Tibial nerve (tissue), 4 donors: ENCODE measurements at regions not wholly inside any gene's neighbourhood (a gene's known extent, or its start where the extent isn't known, plus 50 kb on each side); places are given as distances from the start of the nearest gene placed in this dataset.

Experiments
- DNase-seq, 2 donors: peaks; one replicate each; pipeline ENCODE4 v3.0.0-alpha.2; 2019; ENCODE audit warnings: low spot score in 2 of 2
- H3K27ac ChIP-seq, 4 donors: fragments of 200-600 bp; sonication (generic) in 3 of 4; one replicate each; pipeline ENCODE4 v1.5.1; 2017 to 2019; ENCODE audit warnings: mild to moderate bottlenecking in 1 of 4
- H3K27me3 ChIP-seq, 2 donors: fragments of 200-600 bp; sonication (generic) in 1 of 2; one replicate each; pipeline versions ENCODE4 v1.5.1 to v1.6.0; 2017 to 2019
- H3K36me3 ChIP-seq, 3 donors: fragments of 200-600 bp; sonication (generic); one replicate each; pipeline ENCODE4 v1.5.1; 2018 to 2019
- H3K4me1 ChIP-seq, 4 donors: fragments of 200-600 bp; sonication (generic) in 3 of 4; one replicate each; pipeline ENCODE4 v1.5.1; 2017 to 2019
- H3K4me3 ChIP-seq, 4 donors: fragments of 200-600 bp; sonication (generic) in 3 of 4; one replicate each; pipeline ENCODE4 v1.5.1; 2017 to 2019; ENCODE audit warnings: mild to moderate bottlenecking in 1 of 4, moderate library complexity in 1 of 4
- H3K9me3 ChIP-seq, 4 donors: fragments of 200-600 bp; sonication (generic) in 3 of 4; one replicate each; pipeline ENCODE4 v1.5.1; 2017 to 2019
- EP300 ChIP-seq, 2 donors: sonication (generic); formaldehyde crosslinking; IDR thresholded peaks; one replicate each; pipeline ENCODE4 v1.6.1; 2017; ENCODE audit warnings: antibody characterized with exemption in 2 of 2, mild to moderate bottlenecking in 1 of 2
- POLR2A ChIP-seq, 2 donors: fragments of 450-650 bp; IDR thresholded peaks; one replicate each; pipeline ENCODE4 v1.6.1; 2017; ENCODE audit warnings: antibody characterized with exemption in 2 of 2, mild to moderate bottlenecking in 2 of 2, moderate library complexity in 2 of 2
- WGBS, 2 donors: methylation state at CpG; one replicate each; pipeline ENCODE4 v1.1.5; 2018; 5-methylcytosine and 5-hydroxymethylcytosine counted together
- TF ChIP-seq, protein P1 (sequence below), 5 experiments: fragments of 200-600 bp in 3 of 5; fragments of 450-650 bp in 2 of 5; sonication (generic) in 3 of 5; IDR thresholded peaks; one replicate each; pipeline ENCODE4 v1.5.1; 2016 to 2019; ENCODE audit warnings: antibody characterized with exemption in 5 of 5, mild to moderate bottlenecking in 3 of 5, moderate library complexity in 2 of 5

DNA sequence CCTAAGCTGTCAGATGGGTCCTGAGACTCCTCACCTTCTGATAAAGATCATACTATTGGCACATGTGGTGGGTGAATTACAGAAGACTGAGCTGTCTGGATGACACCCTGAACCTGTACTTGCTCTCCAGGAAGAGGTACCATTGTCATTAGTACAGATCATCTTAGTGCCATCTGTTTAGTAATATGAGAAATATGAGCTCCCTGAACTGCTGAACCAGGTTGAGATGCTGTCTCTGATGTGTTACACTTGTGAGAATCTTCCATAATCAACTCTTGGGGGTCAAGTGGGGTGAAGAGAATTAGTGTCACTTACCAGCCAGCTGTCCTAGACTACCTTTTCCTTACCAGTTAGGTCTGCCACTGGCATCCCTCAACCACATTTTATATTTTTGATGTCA lies 531.0 kb downstream of the EPHA7 start:
- Histone ChIP-seq H3K4me1 (no peaks in the 10 kb centered on the region), H3K9me3 (peaks cover 0 to 36% (median 3%) of the 10 kb centered on the region in 4 donors), H3K27me3 (no peaks in the 10 kb centered on the region), H3K27ac (no peak overlapping the region), H3K36me3 (no peaks in the 10 kb centered on the region), H3K4me3 (no peak overlapping the region)
- no peak for TF ChIP-seq EP300 (IDR thresholded peaks at IDR 0.05)
- no peak for TF ChIP-seq POLR2A (IDR thresholded peaks at IDR 0.05)
- TF ChIP-seq, protein P1, sequence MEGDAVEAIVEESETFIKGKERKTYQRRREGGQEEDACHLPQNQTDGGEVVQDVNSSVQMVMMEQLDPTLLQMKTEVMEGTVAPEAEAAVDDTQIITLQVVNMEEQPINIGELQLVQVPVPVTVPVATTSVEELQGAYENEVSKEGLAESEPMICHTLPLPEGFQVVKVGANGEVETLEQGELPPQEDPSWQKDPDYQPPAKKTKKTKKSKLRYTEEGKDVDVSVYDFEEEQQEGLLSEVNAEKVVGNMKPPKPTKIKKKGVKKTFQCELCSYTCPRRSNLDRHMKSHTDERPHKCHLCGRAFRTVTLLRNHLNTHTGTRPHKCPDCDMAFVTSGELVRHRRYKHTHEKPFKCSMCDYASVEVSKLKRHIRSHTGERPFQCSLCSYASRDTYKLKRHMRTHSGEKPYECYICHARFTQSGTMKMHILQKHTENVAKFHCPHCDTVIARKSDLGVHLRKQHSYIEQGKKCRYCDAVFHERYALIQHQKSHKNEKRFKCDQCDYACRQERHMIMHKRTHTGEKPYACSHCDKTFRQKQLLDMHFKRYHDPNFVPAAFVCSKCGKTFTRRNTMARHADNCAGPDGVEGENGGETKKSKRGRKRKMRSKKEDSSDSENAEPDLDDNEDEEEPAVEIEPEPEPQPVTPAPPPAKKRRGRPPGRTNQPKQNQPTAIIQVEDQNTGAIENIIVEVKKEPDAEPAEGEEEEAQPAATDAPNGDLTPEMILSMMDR (IDR thresholded peaks at IDR 0.05), result no peak
- no peak for DNase-seq

DNA sequence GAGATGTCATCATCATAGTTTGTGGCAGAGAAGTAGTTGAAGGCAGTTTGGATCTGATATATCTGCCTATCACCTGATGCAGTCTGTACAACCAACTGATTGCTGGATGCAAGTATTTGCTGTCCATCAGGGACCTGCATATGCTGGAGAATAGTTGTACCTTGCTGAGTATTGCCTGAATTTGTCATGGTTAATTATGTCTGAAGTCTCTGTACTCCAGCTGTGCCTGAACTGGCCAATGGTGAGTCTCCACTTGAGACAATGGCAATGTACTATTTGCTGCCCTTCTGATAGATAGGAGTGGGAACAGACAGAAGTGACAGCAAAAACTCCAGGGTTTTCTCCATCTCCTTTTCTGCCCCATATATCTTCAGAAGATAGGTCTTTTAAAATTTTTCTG lies 531.5 kb downstream of the EPHA7 start:
- H3K27me3 ChIP-seq, result no peaks in the 10 kb centered on the region
- DNase-seq, result no peak

DNA sequence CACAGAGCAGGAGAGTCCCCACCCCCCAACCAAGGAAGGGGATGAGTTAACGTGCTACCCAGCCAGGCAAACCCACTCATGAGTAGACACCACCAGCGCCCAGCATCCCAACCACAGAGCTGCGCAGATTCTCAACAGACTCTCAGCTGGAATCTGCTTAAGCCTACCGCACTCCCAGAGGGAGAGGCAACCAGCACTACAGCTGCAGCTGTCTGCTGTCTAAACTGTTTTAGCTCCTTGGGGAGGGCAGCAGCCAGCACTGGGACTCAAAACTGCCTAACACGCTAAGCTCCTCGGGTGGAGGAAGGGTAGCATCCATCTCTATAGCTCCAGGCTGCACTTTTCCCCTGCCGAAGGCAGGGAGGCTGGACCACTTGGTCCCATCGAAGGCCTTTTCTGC lies 539.8 kb downstream of the EPHA7 start:
- no peak for TF ChIP-seq POLR2A (IDR thresholded peaks at IDR 0.05)
- Histone ChIP-seq H3K27me3 (no peaks in the 10 kb centered on the region), H3K4me3 (no peak overlapping the region), H3K36me3 (no peaks in the 10 kb centered on the region), H3K27ac (no peak overlapping the region), H3K9me3 (peaks cover 0 to 14% (median 2%) of the 10 kb centered on the region in 4 donors), H3K4me1 (no peaks in the 10 kb centered on the region)
- DNase-seq, result no peak
- 96 to 97% methylated on average over 7 to 8 of the region's 8 CpGs for WGBS, 2 donors

More for the DNA sequence above, 531.5 kb downstream of the EPHA7 start:
- H3K9me3 ChIP-seq, result peaks cover 0 to 36% (median 3%) of the 10 kb centered on the region in 4 donors
- H3K27ac ChIP-seq, result no peak overlapping the region
- H3K4me3 ChIP-seq, result no peak overlapping the region
- H3K4me1 ChIP-seq, result no peaks in the 10 kb centered on the region
- no peaks in the 10 kb centered on the region for H3K36me3 ChIP-seq
- TF ChIP-seq, protein P1 (IDR thresholded peaks at IDR 0.05), result no peak
- no peak for TF ChIP-seq EP300 (IDR thresholded peaks at IDR 0.05)
- no peak for TF ChIP-seq POLR2A (IDR thresholded peaks at IDR 0.05)

DNA sequence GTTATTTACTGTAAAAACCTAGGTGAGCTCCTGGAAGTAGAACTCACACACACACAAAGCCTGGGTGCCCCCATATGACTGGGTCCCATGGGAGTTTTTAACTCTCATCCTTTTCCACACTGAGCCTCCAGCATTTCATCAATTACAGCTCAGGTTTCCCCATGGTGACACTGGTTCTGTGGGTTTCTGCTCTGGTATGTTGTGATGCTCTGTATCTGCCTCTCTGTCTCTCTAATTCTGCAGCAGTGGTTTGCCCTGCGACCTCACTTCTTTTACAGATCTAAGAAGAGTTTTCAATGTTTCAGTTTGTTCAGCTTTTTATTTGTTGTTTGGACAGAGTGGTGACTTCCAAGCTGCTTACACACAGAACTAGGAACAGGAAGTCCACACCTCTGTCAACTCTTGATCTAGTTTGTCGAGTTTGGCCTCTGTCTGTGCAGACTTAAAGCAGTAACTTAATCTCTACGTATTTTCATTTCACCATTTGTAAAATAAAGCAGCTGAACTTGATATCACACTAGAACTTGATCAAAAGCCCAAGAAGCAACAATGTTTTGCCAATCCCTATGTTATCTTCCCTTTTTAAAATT lies 554.3 kb downstream of the EPHA7 start:
- H3K4me1 ChIP-seq, result no peaks in the 10 kb centered on the region
- no peaks in the 10 kb centered on the region for H3K36me3 ChIP-seq
- TF ChIP-seq EP300 (IDR thresholded peaks at IDR 0.05) (no peak), POLR2A (IDR thresholded peaks at IDR 0.05) (no peak)
- TF ChIP-seq, protein P1 (IDR thresholded peaks at IDR 0.05), result no peak
- no peak overlapping the region for H3K27ac ChIP-seq
- WGBS, 2 donors, result 65 to 76% methylated on average over 3 of the region's 3 CpGs
- no peaks in the 10 kb centered on the region for H3K27me3 ChIP-seq
- peaks cover 0 to 10% (median 0%) of the 10 kb centered on the region in 4 donors for H3K9me3 ChIP-seq
- no peak for DNase-seq
- no peak overlapping the region for H3K4me3 ChIP-seq

DNA sequence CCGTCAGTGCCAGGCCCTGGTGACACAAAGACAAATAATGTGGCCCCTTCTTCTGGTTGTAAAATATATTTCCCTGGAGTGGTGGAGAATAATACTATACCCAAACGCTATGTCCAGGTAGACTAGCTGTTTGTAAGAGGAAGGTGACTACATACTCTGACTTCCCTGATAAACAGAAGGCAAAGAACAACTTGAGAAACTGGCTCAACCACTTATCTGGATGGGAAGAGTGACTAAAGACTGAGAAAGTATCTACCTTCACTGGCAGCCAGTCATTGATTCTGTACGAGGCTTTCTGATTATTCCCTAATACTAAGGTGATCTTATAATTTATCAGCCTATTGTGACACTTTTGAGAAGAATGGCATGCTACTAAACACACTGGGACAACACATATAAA lies 569.7 kb downstream of the EPHA7 start:
- no peak for DNase-seq
- H3K27ac ChIP-seq, result no peak overlapping the region
- H3K27me3 ChIP-seq, result no peaks in the 10 kb centered on the region
- no peaks in the 10 kb centered on the region for H3K9me3 ChIP-seq
- no peaks in the 10 kb centered on the region for H3K4me1 ChIP-seq
- TF ChIP-seq EP300 (IDR thresholded peaks at IDR 0.05) (no peak), POLR2A (IDR thresholded peaks at IDR 0.05) (no peak)
- no peak overlapping the region for H3K4me3 ChIP-seq
- H3K36me3 ChIP-seq, result no peaks in the 10 kb centered on the region
- WGBS, 2 donors, result 81% methylated on average over 3 of the region's 3 CpGs

DNA sequence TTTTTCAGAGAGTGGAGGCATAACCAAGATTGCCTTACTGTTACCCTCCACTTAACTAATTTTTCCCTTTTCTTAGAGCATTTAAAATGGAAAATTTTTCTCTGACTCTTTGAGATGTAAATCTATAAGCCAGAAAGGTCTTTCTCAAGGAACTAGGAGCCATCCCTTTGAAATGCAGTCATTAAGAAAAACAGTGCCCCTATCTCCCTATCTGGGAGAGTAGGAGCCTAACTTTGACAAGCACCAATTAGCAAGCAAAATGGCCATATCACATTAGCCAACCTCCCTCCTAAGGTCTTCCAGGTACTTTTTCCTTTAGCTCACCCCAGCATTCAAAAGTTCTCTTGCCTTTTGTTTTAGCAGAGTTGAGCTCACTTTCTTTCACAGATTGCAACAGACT lies 570.5 kb downstream of the EPHA7 start:
- Histone ChIP-seq H3K4me3 (no peak overlapping the region), H3K27ac (no peak overlapping the region), H3K36me3 (no peaks in the 10 kb centered on the region), H3K27me3 (no peaks in the 10 kb centered on the region), H3K4me1 (no peaks in the 10 kb centered on the region), H3K9me3 (no peaks in the 10 kb centered on the region)
- TF ChIP-seq EP300 (IDR thresholded peaks at IDR 0.05) (no peak), POLR2A (IDR thresholded peaks at IDR 0.05) (no peak)
- TF ChIP-seq, protein P1 (IDR thresholded peaks at IDR 0.05), result no peak
- DNase-seq, result no peak
